Smooth muscle cell of the brain vasculature (primary cell): ENCODE measurements at regions not wholly inside any gene's neighbourhood (a gene's known extent, or its start where the extent isn't known, plus 50 kb on each side); places are given as distances from the start of the nearest gene placed in this dataset.
"Not testable (repeated sequence)": the region's sequence is repeated elsewhere in the genome, so short reads cannot be mapped to it uniquely, and the experiment has no call there.

ENCODE experiments used
- DNase-seq: peaks from one replicate; pipeline ENCODE4 v3.0.0-alpha.2; 2012; ENCODE audit warnings: low read depth, low spot score

DNA sequence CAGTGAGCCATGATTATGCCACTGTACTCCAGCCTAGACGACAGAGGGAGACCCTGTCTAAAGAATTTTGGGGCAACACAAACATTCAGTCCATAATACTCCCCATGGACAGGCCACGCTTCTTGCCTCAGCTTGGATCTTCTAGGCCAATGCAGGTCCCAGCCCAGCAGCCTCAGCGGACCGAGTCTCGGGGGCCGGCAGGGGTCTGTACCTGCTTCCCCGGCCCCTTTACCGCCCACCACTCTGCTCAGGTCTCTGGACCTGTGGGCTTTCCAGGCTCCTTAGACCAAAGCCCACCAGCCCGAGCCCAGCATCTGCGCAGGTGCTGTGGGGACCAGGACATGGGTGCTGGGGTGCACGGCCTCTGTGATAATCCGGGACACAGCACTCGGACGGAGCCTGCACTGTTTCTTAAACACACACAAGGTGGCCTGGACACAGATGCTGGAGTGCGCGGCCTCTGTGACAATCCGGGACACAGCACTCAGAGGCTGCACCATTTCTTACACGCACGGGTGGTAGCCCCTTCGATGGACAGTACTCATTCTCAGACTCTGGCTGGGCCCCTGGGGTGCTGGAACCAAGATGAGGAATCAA lies 62.1 kb upstream of the GPC1 start:
- DNase-seq = no peak

- peak; percentile 23 for DNase-seq
Measured at GRCh38 chr2:240374085-240374907, 61.2 kb upstream of the GPC1 start.

DNA sequence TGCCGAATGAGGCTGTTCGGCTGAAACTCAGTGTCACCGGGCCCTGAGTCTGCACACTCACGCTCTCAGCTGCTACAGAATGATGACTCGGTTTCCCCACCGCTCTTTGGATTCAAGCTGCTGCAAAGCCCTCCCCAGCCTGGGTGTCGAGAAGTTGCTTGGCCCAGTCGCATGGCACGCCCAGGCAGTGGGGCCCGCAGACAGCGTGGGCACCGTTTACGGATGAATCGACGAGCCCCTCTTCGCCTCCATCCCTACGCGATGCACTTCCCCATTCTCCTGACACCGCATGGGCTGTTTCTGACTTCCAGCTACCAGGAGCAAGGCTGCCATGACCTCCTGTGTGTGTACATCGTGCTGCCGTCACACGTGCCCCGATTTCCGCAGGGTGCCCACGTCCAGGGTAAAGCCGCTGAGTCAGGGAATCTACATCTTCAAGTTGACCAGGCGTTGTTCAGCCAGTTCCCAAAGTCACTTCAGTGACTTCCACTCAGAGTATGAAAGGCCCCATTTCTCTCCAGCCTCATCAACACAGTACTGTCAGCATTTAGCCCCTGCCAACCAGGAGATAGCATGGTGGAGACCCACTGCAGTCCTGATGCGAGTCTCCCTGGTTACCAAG lies 60.3 kb upstream of the GPC1 start:
- no peak for DNase-seq

- DNase-seq = no peak
Measured at GRCh38 chr2:240376739-240377138, 58.7 kb upstream of the GPC1 start.

DNA sequence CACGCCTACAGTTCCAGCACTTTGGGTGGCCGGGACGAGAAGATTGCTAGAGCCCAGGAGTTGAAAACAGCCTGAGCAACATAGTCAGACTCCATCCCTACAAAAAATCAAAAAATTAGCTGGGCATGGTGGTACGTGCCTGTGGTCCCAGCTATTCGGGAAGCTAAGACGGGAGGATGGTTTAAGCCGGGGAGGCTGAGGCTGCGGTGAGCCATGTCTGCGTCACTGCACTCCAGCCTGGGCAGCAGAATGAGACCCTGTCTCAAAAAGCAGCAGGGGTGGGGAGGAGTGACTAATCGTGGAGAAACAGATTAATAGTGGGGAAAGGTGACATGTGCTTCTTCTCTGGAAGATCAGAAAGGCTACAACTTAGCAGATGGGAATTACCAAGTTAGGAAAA lies 58.1 kb upstream of the GPC1 start:
- DNase-seq = no peak

GRCh38 chr2:240379089-240379636 lies 56.3 kb upstream of the GPC1 start:
- no peak for DNase-seq

DNA sequence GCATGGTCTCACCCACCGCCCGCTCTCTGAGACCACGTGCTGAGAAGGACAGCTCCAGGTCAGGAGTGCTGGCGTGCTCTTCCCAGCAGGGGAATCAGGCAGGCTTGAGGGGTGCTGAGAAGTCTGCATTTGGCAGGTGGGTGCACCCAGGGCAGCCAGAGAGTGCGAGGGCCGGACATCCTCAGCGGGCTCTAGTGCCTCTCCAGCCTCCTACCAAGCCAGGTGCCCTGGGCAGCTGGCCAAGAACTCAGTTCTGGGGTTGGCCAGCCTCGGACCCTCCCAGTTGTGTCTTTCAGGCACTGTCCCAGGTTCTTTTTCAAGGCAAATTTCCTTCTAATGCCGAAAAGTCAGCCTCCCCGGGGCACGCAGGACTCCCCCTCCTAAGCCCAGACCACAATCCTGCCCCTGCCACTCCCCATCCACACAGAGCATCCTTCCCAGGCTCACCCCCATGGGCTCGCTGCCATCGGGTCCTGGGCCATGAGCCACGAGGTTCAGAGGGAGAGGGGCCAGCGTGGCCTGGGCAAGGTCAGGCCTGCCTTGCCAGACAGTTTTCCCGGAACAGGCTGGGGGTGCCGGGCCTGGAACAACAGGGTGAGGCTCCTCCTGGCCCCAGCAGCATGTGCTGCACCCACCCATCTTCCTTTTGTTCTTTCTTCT lies 52.2 kb upstream of the GPC1 start:
- no peak for DNase-seq

- no peak for DNase-seq
Measured at GRCh38 chr2:240383871-240384700, 51.4 kb upstream of the GPC1 start.

- DNase-seq = no peak
Measured at GRCh38 chr2:240384711-240385450, 50.6 kb upstream of the GPC1 start.

- not testable (repeated sequence) for DNase-seq
Measured at GRCh38 chr2:240385451-240386161, 49.9 kb upstream of the GPC1 start.
